PFSK-1 (cell line): ENCODE measurements at regions not wholly inside any gene's neighbourhood (a gene's known extent, or its start where the extent isn't known, plus 50 kb on each side); places are given as distances from the start of the nearest gene placed in this dataset.

Experiments used
- FOXP2 ChIP-seq: optimal IDR thresholded peaks from 2 replicates; pipeline ENCODE3; 2011; ENCODE audit warnings: borderline replicate concordance, control low read depth, inconsistent platforms; ENCODE audit not compliant: insufficient read depth; ENCODE audit errors: extremely low read length, extremely low read depth
- POLR2AphosphoS5 ChIP-seq: IDR thresholded peaks from 2 replicates; pipeline ENCODE4 v1.6.1; 2012; ENCODE audit warnings: low read depth, mild to moderate bottlenecking, control low read depth, low read length, moderate library complexity
- SIN3A ChIP-seq: IDR thresholded peaks from 2 replicates; pipeline ENCODE4 v1.6.1; 2012; ENCODE audit warnings: mild to moderate bottlenecking, low read length, moderate library complexity, borderline replicate concordance; ENCODE audit not compliant: insufficient read depth
- TAF1 ChIP-seq: IDR thresholded peaks from 2 replicates; pipeline ENCODE4 v1.6.1; 2012; ENCODE audit warnings: low read length, control low read depth, borderline replicate concordance; ENCODE audit not compliant: insufficient read depth
- TF ChIP-seq, protein P1 (sequence below), 2 experiments: IDR thresholded peaks; 2 replicates each; pipeline versions ENCODE4 v1.6.1 to v1.8.0; 2011 to 2012; ENCODE audit warnings: low read depth in 2 of 2, low read length in 2 of 2, control low read depth in 1 of 2, inconsistent platforms in 1 of 2, mild to moderate bottlenecking in 1 of 2, moderate library complexity in 1 of 2; ENCODE audit not compliant: insufficient read depth in 1 of 2

DNA sequence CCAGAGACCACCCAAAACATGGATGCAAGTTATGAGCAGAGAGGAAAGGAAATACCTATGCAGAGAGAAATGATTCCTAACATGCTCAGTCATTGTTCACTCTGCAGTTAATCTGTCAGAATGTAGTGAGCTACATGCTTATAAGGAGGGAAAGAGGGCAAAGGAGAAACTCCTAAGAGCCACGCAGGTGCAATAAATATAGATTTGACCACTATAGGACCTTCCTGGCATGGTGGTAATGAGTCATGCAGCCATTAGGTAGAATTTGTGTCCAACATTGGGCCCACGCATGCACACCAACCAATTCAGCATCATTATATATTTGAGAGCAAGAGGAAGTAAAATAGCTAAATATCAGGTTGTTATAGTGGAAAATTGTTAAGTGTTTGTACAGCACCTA lies 699.9 kb downstream of the DSC3 start:
- TF ChIP-seq TAF1: no peak
- TF ChIP-seq, protein P1, sequence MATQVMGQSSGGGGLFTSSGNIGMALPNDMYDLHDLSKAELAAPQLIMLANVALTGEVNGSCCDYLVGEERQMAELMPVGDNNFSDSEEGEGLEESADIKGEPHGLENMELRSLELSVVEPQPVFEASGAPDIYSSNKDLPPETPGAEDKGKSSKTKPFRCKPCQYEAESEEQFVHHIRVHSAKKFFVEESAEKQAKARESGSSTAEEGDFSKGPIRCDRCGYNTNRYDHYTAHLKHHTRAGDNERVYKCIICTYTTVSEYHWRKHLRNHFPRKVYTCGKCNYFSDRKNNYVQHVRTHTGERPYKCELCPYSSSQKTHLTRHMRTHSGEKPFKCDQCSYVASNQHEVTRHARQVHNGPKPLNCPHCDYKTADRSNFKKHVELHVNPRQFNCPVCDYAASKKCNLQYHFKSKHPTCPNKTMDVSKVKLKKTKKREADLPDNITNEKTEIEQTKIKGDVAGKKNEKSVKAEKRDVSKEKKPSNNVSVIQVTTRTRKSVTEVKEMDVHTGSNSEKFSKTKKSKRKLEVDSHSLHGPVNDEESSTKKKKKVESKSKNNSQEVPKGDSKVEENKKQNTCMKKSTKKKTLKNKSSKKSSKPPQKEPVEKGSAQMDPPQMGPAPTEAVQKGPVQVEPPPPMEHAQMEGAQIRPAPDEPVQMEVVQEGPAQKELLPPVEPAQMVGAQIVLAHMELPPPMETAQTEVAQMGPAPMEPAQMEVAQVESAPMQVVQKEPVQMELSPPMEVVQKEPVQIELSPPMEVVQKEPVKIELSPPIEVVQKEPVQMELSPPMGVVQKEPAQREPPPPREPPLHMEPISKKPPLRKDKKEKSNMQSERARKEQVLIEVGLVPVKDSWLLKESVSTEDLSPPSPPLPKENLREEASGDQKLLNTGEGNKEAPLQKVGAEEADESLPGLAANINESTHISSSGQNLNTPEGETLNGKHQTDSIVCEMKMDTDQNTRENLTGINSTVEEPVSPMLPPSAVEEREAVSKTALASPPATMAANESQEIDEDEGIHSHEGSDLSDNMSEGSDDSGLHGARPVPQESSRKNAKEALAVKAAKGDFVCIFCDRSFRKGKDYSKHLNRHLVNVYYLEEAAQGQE (IDR thresholded peaks at IDR 0.05; ENCODE audit: insufficient read depth in 1 of 2, low read depth in 2 of 2, low read length in 2 of 2): no peak
- no peak for TF ChIP-seq FOXP2
- no peak for TF ChIP-seq POLR2AphosphoS5
- TF ChIP-seq SIN3A: no peak

DNA sequence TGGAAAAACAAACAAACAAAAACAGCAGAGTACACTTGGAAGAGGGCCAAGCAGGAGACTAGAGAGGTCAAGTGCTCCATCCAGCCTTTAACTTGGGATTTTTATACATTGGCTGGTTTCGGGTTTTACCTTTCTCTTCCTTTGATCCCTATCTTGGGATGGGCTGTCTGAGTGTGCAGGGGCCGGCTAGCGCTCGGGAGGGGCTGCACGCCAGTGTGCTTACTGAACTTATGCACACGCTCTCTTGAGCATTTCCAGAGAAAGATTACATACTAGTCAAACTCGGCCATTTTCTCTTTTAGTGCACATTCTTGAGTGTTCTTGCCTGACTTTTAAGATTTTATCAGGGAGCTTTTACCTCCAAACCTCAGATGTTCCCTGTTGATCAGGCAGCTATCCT lies 707.8 kb downstream of the DSC3 start:
- TF ChIP-seq FOXP2 (no peak), POLR2AphosphoS5 (no peak), SIN3A (no peak), TAF1 (no peak)
- TF ChIP-seq, protein P1 (IDR thresholded peaks at IDR 0.05; ENCODE audit: insufficient read depth in 1 of 2, low read depth in 2 of 2, low read length in 2 of 2): no peak

DNA sequence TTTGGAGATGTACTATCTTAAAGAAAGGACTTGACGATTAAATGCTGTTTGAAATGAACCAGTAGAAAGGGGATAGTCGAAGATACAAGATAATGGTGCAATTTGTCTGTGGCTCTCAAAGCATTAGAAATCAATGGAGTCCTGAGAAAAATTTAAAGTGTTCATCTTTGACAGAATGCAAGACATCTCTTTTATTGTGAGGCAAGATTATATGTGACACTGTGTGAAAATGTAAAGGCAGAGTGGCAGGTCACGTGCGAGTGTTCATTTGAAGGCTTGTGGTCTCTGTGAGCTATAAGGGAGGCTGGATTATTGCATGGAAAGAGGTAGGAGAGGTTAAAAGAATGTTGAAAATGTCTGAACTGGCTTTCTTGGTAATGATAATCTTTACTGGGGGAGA lies 709.2 kb downstream of the DSC3 start:
- TF ChIP-seq, protein P1 (IDR thresholded peaks at IDR 0.05; ENCODE audit: insufficient read depth in 1 of 2, low read depth in 2 of 2, low read length in 2 of 2): no peak
- TF ChIP-seq FOXP2: no peak
- no peak for TF ChIP-seq SIN3A
- no peak for TF ChIP-seq TAF1
- no peak for TF ChIP-seq POLR2AphosphoS5

DNA sequence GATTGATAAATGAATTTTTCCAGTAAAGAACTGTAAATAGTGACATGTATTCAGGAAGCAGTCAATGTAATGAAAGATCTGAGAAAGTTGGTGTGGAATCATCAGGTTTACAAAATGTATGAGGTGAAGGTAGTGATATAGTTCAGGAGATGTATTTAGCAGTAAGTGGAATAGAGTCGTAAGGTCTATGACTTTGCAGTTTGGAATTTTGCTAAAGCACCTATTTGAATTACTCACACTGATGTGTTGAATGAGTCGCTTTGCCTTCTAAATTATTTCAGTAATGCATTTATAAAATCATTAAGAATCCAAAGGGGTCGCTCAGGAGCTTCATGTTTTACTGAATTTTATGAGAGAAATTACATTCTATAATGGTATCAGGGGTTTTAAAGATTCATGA lies 713.7 kb downstream of the DSC3 start:
- TF ChIP-seq TAF1 (no peak), FOXP2 (no peak), POLR2AphosphoS5 (no peak), SIN3A (no peak)
- TF ChIP-seq, protein P1 (IDR thresholded peaks at IDR 0.05; ENCODE audit: insufficient read depth in 1 of 2, low read depth in 2 of 2, low read length in 2 of 2): no peak

DNA sequence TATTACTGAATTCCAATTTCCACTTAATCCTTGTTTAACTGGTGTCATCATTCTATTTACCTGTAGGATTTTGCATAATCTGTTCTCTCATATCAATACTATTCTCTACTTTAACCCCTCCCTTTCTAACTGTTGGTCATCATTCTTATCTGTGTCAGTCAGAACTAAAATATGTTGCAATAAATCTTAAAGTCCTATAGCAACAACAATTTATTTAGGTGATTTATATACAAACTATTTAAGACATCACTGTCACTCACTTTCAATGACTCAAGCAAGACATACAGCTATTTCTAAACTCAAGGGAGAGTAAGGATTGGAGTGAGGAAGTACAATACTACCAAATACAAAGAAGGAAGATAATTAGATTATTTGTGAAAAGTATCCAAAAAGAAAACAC lies 740.4 kb downstream of the DSC3 start:
- no peak for TF ChIP-seq SIN3A
- no peak for TF ChIP-seq TAF1
- TF ChIP-seq, protein P1 (IDR thresholded peaks at IDR 0.05; ENCODE audit: insufficient read depth in 1 of 2, low read depth in 2 of 2, low read length in 2 of 2): no peak
- TF ChIP-seq POLR2AphosphoS5: no peak
- TF ChIP-seq FOXP2: no peak
